K562 (cell line): ENCODE measurements at regions not wholly inside any gene's neighbourhood (a gene's known extent, or its start where the extent isn't known, plus 50 kb on each side); places are given as distances from the start of the nearest gene placed in this dataset.

ENCODE experiments used
- ATAC-seq: fragments of 200-7000 bp; cut with Tn5 transposase; 3 replicates; pipeline ENCODE4 v1.9.1; 2020; ENCODE audit warnings: moderate library complexity
- BruUV-seq: library from RNA; stranded (reverse); fragments of 400-500 nt; replicated peaks from 2 replicates; lab custom pipeline; 2021; lab: Mats Ljungman, UMichigan
- CTCF ChIA-PET: fragments of 300-600 bp; formaldehyde crosslinking; extraction: SDS; loops from one replicate; lab custom pipeline; 2021; ENCODE audit warnings: low intra/inter-chr PET ratio; lab: Yijun Ruan, JAX
- POLR2A ChIA-PET: fragments of 300-600, 350-650 bp; sonication (Branson Sonifier 250); formaldehyde crosslinking; extraction: SDS; loops from one replicate; lab custom pipeline; 2021; ENCODE audit warnings: antibody characterized with exemption, inconsistent platforms; lab: Yijun Ruan, JAX
- DNase-seq, 4 experiments: peaks; one replicate each; pipeline versions ENCODE4 v3.0.0 to v3.0.0-alpha.2; 2011 to 2018; ENCODE audit warnings: low spot score in 3 of 4, mixed read lengths in 3 of 4; ENCODE audit errors: extremely low read depth in 1 of 4
- FAIRE-seq: peaks from 2 replicates; lab custom pipeline; 2011; peaks lifted over from hg19 to GRCh38; lab: Jason Lieb, UNC
- H2AFZ ChIP-seq: 2 replicates; pipeline ENCODE4 v1.6.0; 2011; ENCODE audit warnings: low read depth, low read length, control low read depth, inconsistent platforms
- H3K27ac ChIP-seq: fragments of 200-600 bp; 3 replicates; pipeline ENCODE4 v1.8.0; 2011; ENCODE audit warnings: low read depth, mild to moderate bottlenecking, control low read depth, inconsistent platforms, low read length, moderate library complexity, mixed read lengths; ENCODE audit errors: extremely low read depth
- H3K27me3 ChIP-seq, 2 experiments: fragments of 300-600 bp in 1 of 2; 2 replicates in 1 of 2; 3 replicates in 1 of 2; pipeline versions ENCODE4 v1.6.0 to v1.8.0; 2011; ENCODE audit warnings: inconsistent platforms in 2 of 2, low read length in 2 of 2, mild to moderate bottlenecking in 1 of 2, mixed read lengths in 1 of 2, moderate library complexity in 1 of 2; ENCODE audit not compliant: control insufficient read depth in 2 of 2, insufficient read depth in 2 of 2
- H3K36me3 ChIP-seq: fragments of 300-600 bp; 3 replicates; pipeline ENCODE4 v1.8.0; 2011; ENCODE audit warnings: mild to moderate bottlenecking, low read length, inconsistent platforms; ENCODE audit not compliant: control insufficient read depth, insufficient read depth
- H3K4me1 ChIP-seq, 2 experiments: fragments of 200-600 bp in 1 of 2; replicated peaks in 1 of 2; 2 replicates in 1 of 2; 3 replicates in 1 of 2; pipeline versions ENCODE4 v1.5.1 to v1.8.0; 2011; ENCODE audit warnings: inconsistent platforms in 2 of 2, low read length in 2 of 2, mild to moderate bottlenecking in 1 of 2, mixed read lengths in 1 of 2, moderate library complexity in 1 of 2; ENCODE audit not compliant: control insufficient read depth in 2 of 2, insufficient read depth in 2 of 2
- H3K4me2 ChIP-seq: 2 replicates; pipeline ENCODE4 v1.6.1; 2011; ENCODE audit warnings: low read length, control low read depth, inconsistent platforms, mixed read lengths; ENCODE audit not compliant: insufficient read depth
- H3K4me3 ChIP-seq: fragments of 200-600 bp; sonication (generic), shearing (Covaris generic); 2 replicates; pipeline ENCODE4 v1.5.1; 2016; ENCODE audit warnings: control low read depth, inconsistent platforms
- H3K79me2 ChIP-seq: fragments of 200-600 bp; 3 replicates; pipeline ENCODE4 v1.8.0; 2011; ENCODE audit warnings: low read length, inconsistent platforms; ENCODE audit not compliant: control insufficient read depth, insufficient read depth
- H3K9ac ChIP-seq, 2 experiments: 2 replicates each; pipeline versions ENCODE4 v1.6.0 to v1.6.1; 2011; ENCODE audit warnings: low read depth in 2 of 2, low read length in 2 of 2, control low read depth in 1 of 2, inconsistent platforms in 1 of 2, mild to moderate bottlenecking in 1 of 2, mixed read lengths in 1 of 2; ENCODE audit not compliant: insufficient read depth in 1 of 2
- H3K9me1 ChIP-seq: one replicate; pipeline ENCODE4 v1.6.0; 2011; ENCODE audit warnings: inconsistent platforms, mild to moderate bottlenecking, low read length, moderate library complexity; ENCODE audit not compliant: control insufficient read depth, insufficient read depth
- H3K9me3 ChIP-seq: replicated peaks from 2 replicates; pipeline ENCODE4 v1.5.1; 2011; ENCODE audit warnings: low read depth, low read length, inconsistent platforms; ENCODE audit not compliant: control insufficient read depth, insufficient read depth
- H4K20me1 ChIP-seq: replicated peaks from 2 replicates; pipeline ENCODE4 v1.6.1; 2011; ENCODE audit warnings: low read length, inconsistent platforms, mixed read lengths; ENCODE audit not compliant: control insufficient read depth, insufficient read depth
- BHLHE40 ChIP-seq: IDR thresholded peaks from 2 replicates; pipeline ENCODE4 v1.6.1; 2011; ENCODE audit warnings: low read length, improper control_type of control experiment
- CHCHD3 ChIP-seq: fragments of 250-450 bp; sonication (Bioruptor Pico); IDR thresholded peaks from 2 replicates; pipeline ENCODE4 v2.1.2; 2022; ENCODE audit warnings: mild to moderate bottlenecking
- GATAD2B ChIP-seq: fragments of 450-650 bp; IDR thresholded peaks from 2 replicates; pipeline ENCODE4 v1.6.1; 2017; ENCODE audit warnings: mild to moderate bottlenecking, borderline replicate concordance
- MAFK ChIP-seq: IDR thresholded peaks from 2 replicates; pipeline ENCODE4 v1.6.1; 2011; ENCODE audit warnings: low read length, improper control_type of control experiment
- SMAD1 ChIP-seq: fragments of 150-350 bp; IDR thresholded peaks from 2 replicates; pipeline ENCODE4 v1.6.1; 2014; ENCODE audit warnings: low read length, low read depth; ENCODE audit not compliant: partially characterized antibody
- SMARCA4 ChIP-seq: fragments of 450-650 bp; IDR thresholded peaks from 2 replicates; pipeline ENCODE4 v1.6.1; 2016
- SMARCE1 ChIP-seq: fragments of 450-650 bp; IDR thresholded peaks from 2 replicates; pipeline ENCODE4 v1.7.1; 2016; ENCODE audit warnings: mild to moderate bottlenecking
- YBX1 ChIP-seq: fragments of 450-650 bp; IDR thresholded peaks from 2 replicates; pipeline ENCODE4 v1.7.1; 2016; ENCODE audit warnings: mild to moderate bottlenecking
- ZBTB17 ChIP-seq: fragments of 450-650 bp; formaldehyde crosslinking; IDR thresholded peaks from 2 replicates; pipeline ENCODE4 v1.4.0; 2020; ENCODE audit warnings: mild to moderate bottlenecking
- ZNF165 ChIP-seq: fragments of 250-450 bp; sonication (Bioruptor Pico); IDR thresholded peaks from 2 replicates; pipeline ENCODE4 v1.4.0; 2020; ENCODE audit warnings: borderline replicate concordance
- ZNF253 ChIP-seq: fragments of 250-450 bp; sonication (Bioruptor Pico); conservative IDR thresholded peaks from 2 replicates; pipeline ENCODE4 v1.6.1; 2021; ENCODE audit warnings: mild to moderate bottlenecking
- ZNF644 ChIP-seq: fragments of 200-800 bp; sonication (Bioruptor generic); IDR thresholded peaks from 2 replicates; pipeline ENCODE4 v1.6.1; 2016; ENCODE audit warnings: low read depth, missing genetic modification characterization, missing compliant biosample characterization
- in situ Hi-C: fragments of 300-500 bp; cut with MboI; formaldehyde crosslinking; loops from 4 replicates; pipeline ENCODE4 v1.15.0; 2018; ENCODE audit warnings: inconsistent platforms, mixed read lengths
- intact Hi-C: fragments of 100-400 bp; cut with micrococcal nuclease; formaldehyde crosslinking; loops from 2 replicates; pipeline ENCODE4 v1.14.2; 2022
- TF ChIP-seq, protein P1 (sequence below): fragments of 250-450 bp; sonication (Bioruptor Pico); IDR thresholded peaks from 2 replicates; pipeline ENCODE4 v1.9.0; 2021; ENCODE audit warnings: mild to moderate bottlenecking
- TF ChIP-seq, protein P2 (sequence below): IDR thresholded peaks from 2 replicates; pipeline ENCODE4 v1.6.1; 2016; ENCODE audit warnings: missing genetic modification characterization, missing compliant biosample characterization
- TF ChIP-seq, protein P3 (sequence below): fragments of 250-450 bp; sonication (Bioruptor Pico); IDR thresholded peaks from 2 replicates; pipeline ENCODE4 v1.5.0; 2021
- TF ChIP-seq, protein P4 (sequence below): fragments of 250-450 bp; sonication (Bioruptor Pico); IDR thresholded peaks from 2 replicates; pipeline ENCODE4 v1.8.0; 2022; ENCODE audit warnings: inconsistent platforms, mild to moderate bottlenecking, moderate library complexity, borderline replicate concordance
- TF ChIP-seq, protein P5 (sequence below): fragments of 450-650 bp; IDR thresholded peaks from 2 replicates; pipeline ENCODE4 v1.7.0; 2016; ENCODE audit warnings: borderline replicate concordance

DNA sequence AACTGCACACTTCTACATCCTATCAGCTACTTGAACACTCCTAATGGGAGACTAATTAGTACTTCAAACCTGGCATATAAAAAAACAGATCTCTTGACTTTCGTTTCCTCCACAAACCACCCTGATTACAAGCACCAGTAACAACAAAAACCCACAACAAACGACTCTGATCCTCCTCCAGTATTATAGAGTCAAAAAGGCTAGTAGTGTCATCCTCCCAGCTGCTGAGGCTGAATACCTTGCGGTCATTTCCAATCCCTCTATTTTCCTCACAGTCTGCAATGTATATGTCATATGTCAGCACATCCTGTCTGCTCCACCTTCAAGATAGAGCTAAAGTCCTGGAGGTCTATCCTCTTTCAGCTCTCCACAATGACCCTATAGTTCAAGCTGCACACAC, 688.9 kb upstream of the RAG2 start (continued):
- TF ChIP-seq SMARCE1, result no peak
- TF ChIP-seq, protein P1, sequence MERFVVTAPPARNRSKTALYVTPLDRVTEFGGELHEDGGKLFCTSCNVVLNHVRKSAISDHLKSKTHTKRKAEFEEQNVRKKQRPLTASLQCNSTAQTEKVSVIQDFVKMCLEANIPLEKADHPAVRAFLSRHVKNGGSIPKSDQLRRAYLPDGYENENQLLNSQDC (CRISPR knock-in tag), result no peak
- TF ChIP-seq, protein P2, sequence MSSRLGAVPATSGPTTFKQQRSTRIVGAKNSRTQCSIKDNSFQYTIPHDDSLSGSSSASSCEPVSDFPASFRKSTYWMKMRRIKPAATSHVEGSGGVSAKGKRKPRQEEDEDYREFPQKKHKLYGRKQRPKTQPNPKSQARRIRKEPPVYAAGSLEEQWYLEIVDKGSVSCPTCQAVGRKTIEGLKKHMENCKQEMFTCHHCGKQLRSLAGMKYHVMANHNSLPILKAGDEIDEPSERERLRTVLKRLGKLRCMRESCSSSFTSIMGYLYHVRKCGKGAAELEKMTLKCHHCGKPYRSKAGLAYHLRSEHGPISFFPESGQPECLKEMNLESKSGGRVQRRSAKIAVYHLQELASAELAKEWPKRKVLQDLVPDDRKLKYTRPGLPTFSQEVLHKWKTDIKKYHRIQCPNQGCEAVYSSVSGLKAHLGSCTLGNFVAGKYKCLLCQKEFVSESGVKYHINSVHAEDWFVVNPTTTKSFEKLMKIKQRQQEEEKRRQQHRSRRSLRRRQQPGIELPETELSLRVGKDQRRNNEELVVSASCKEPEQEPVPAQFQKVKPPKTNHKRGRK (tag), result no peak
- no peak for TF ChIP-seq GATAD2B
- TF ChIP-seq, protein P3, sequence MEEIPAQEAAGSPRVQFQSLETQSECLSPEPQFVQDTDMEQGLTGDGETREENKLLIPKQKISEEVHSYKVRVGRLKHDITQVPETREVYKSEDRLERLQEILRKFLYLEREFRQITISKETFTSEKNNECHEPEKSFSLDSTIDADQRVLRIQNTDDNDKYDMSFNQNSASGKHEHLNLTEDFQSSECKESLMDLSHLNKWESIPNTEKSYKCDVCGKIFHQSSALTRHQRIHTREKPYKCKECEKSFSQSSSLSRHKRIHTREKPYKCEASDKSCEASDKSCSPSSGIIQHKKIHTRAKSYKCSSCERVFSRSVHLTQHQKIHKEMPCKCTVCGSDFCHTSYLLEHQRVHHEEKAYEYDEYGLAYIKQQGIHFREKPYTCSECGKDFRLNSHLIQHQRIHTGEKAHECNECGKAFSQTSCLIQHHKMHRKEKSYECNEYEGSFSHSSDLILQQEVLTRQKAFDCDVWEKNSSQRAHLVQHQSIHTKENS (CRISPR knock-in tag), result no peak
- TF ChIP-seq SMARCA4, result no peak
- TF ChIP-seq ZNF253 (CRISPR knock-in tag), result no peak
- no peak for TF ChIP-seq ZBTB17

DNA sequence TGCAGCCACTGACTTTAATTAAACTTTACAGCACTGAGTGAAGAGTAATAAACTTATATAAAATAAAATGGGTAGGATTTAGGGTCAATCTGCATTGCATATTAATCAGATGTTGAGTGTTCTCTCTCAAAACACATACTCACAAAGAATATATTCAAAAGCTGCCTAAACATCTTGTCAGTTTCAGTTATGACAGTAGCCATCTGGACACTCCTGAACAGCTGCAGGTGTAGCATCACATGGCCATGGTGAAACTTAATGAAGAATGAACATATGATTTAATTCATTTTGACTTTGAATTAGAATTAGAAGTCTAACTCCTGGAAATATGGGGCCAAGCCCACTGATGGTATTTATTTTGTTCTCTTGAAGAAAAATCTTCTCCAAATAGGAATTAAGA, 684.3 kb upstream of the RAG2 start:
- Histone ChIP-seq H3K27me3 (no peaks in the 10 kb centered on the region), H3K79me2 (no peaks in the 10 kb centered on the region), H3K9me1 (no peaks in the 10 kb centered on the region), H3K4me1 (no peaks in the 10 kb centered on the region), H3K36me3 (no peaks in the 10 kb centered on the region), H3K9ac (no peak overlapping the region), H3K27ac (no peak overlapping the region), H3K9me3 (no peaks in the 10 kb centered on the region; the same call in 1 of the 2 replicates), H3K4me2 (no peak overlapping the region), H4K20me1 (no peaks in the 10 kb centered on the region), H3K4me3 (no peak overlapping the region), H2AFZ (no peak overlapping the region)
- no TSS peak for BruUV-seq
- no peak for FAIRE-seq
- CTCF ChIA-PET, result no interaction called here
- ATAC-seq, result no peak
- no peak for DNase-seq
- POLR2A ChIA-PET, result no interaction called here
- intact Hi-C loops, result no loop called here
- in situ Hi-C loops, result no loop called here
- TF ChIP-seq BHLHE40 (no peak), SMAD1 (no peak), CHCHD3 (CRISPR knock-in tag) (no peak), ZNF165 (CRISPR knock-in tag) (no peak), MAFK (no peak), YBX1 (no peak), ZNF644 (tag) (no peak)
- TF ChIP-seq, protein P4, sequence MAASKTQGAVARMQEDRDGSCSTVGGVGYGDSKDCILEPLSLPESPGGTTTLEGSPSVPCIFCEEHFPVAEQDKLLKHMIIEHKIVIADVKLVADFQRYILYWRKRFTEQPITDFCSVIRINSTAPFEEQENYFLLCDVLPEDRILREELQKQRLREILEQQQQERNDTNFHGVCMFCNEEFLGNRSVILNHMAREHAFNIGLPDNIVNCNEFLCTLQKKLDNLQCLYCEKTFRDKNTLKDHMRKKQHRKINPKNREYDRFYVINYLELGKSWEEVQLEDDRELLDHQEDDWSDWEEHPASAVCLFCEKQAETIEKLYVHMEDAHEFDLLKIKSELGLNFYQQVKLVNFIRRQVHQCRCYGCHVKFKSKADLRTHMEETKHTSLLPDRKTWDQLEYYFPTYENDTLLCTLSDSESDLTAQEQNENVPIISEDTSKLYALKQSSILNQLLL (CRISPR knock-in tag), result no peak
- TF ChIP-seq, protein P5, sequence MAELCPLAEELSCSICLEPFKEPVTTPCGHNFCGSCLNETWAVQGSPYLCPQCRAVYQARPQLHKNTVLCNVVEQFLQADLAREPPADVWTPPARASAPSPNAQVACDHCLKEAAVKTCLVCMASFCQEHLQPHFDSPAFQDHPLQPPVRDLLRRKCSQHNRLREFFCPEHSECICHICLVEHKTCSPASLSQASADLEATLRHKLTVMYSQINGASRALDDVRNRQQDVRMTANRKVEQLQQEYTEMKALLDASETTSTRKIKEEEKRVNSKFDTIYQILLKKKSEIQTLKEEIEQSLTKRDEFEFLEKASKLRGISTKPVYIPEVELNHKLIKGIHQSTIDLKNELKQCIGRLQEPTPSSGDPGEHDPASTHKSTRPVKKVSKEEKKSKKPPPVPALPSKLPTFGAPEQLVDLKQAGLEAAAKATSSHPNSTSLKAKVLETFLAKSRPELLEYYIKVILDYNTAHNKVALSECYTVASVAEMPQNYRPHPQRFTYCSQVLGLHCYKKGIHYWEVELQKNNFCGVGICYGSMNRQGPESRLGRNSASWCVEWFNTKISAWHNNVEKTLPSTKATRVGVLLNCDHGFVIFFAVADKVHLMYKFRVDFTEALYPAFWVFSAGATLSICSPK, result no peak
